ENCODE measurements at regions not wholly inside any gene's neighbourhood (a gene's known extent, or its start where the extent isn't known, plus 50 kb on each side); places are given as distances from the start of the nearest gene placed in this dataset.

GRCh38 chr3:177378168-177378567 is 180.9 kb upstream of the TBL1XR1 start:
- TF ChIP-seq, protein P1, sequence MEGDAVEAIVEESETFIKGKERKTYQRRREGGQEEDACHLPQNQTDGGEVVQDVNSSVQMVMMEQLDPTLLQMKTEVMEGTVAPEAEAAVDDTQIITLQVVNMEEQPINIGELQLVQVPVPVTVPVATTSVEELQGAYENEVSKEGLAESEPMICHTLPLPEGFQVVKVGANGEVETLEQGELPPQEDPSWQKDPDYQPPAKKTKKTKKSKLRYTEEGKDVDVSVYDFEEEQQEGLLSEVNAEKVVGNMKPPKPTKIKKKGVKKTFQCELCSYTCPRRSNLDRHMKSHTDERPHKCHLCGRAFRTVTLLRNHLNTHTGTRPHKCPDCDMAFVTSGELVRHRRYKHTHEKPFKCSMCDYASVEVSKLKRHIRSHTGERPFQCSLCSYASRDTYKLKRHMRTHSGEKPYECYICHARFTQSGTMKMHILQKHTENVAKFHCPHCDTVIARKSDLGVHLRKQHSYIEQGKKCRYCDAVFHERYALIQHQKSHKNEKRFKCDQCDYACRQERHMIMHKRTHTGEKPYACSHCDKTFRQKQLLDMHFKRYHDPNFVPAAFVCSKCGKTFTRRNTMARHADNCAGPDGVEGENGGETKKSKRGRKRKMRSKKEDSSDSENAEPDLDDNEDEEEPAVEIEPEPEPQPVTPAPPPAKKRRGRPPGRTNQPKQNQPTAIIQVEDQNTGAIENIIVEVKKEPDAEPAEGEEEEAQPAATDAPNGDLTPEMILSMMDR (IDR thresholded peaks at IDR 0.05): no peak
- TF ChIP-seq POLR2A (IDR thresholded peaks at IDR 0.05): no peak

All from heart left ventricle (tissue), 13 donors.